DND-41 (cell line): ENCODE measurements at regions not wholly inside any gene's neighbourhood (a gene's known extent, or its start where the extent isn't known, plus 50 kb on each side); places are given as distances from the start of the nearest gene placed in this dataset.

Source experiments
- ATAC-seq: fragments of 200-7000 bp; cut with Tn5 transposase; 3 replicates; pipeline ENCODE4 v1.9.1; 2021; ENCODE audit warnings: low read depth; ENCODE audit not compliant: insufficient read depth
- DNase-seq: peaks from one replicate; pipeline ENCODE4 v3.0.0-alpha.2; 2020
- H2AFZ ChIP-seq: 2 replicates; pipeline ENCODE4 v1.6.0; 2012; ENCODE audit warnings: low read depth, low read length
- H3K27ac ChIP-seq: 2 replicates; pipeline ENCODE4 v1.5.1; 2012; ENCODE audit warnings: low read length, inconsistent platforms
- H3K27me3 ChIP-seq: fragments of 200-600 bp; sonication (generic); 2 replicates; pipeline ENCODE4 v1.6.0; 2012; ENCODE audit warnings: low read length, mild to moderate bottlenecking, inconsistent platforms; ENCODE audit not compliant: insufficient read depth, poor library complexity
- H3K36me3 ChIP-seq: 2 replicates; pipeline ENCODE4 v1.5.1; 2012; ENCODE audit warnings: low read length, inconsistent platforms; ENCODE audit not compliant: insufficient read depth
- H3K4me1 ChIP-seq: 2 replicates; pipeline ENCODE4 v1.5.1; 2012; ENCODE audit warnings: mild to moderate bottlenecking, low read length; ENCODE audit not compliant: insufficient read depth
- H3K4me2 ChIP-seq: 2 replicates; pipeline ENCODE4 v1.6.0; 2012; ENCODE audit warnings: mild to moderate bottlenecking, moderate library complexity, low read length, inconsistent platforms; ENCODE audit not compliant: insufficient read depth
- H3K4me3 ChIP-seq, 2 experiments: fragments of 200-600 bp in 1 of 2; shearing (Covaris generic) in 1 of 2; 2 replicates each; pipeline ENCODE4 v1.5.1; 2012 to 2016; ENCODE audit warnings: inconsistent platforms in 2 of 2, low read length in 2 of 2, mild to moderate bottlenecking in 2 of 2, low read depth in 1 of 2, moderate library complexity in 1 of 2
- H3K79me2 ChIP-seq: 2 replicates; pipeline ENCODE4 v1.6.0; 2012; ENCODE audit warnings: low read length, inconsistent platforms; ENCODE audit not compliant: insufficient read depth
- H3K9ac ChIP-seq: 2 replicates; pipeline ENCODE4 v1.6.0; 2012; ENCODE audit warnings: low read depth, mild to moderate bottlenecking, inconsistent platforms, low read length, moderate library complexity
- H3K9me3 ChIP-seq: 2 replicates; pipeline ENCODE4 v1.5.1; 2012; ENCODE audit warnings: low read length, moderate library complexity, mild to moderate bottlenecking, inconsistent platforms; ENCODE audit not compliant: insufficient read depth, severe bottlenecking
- H4K20me1 ChIP-seq: 2 replicates; pipeline ENCODE4 v1.6.0; 2012; ENCODE audit warnings: low read length; ENCODE audit not compliant: insufficient read depth
- EZH2 ChIP-seq: IDR thresholded peaks from 3 replicates; pipeline ENCODE4 v1.6.1; 2012; ENCODE audit warnings: borderline replicate concordance, low read depth, mild to moderate bottlenecking, moderate library complexity, low read length, inconsistent platforms; ENCODE audit not compliant: severe bottlenecking
- TF ChIP-seq, protein P1 (sequence below): IDR thresholded peaks from 2 replicates; pipeline ENCODE4 v1.5.1; 2012; ENCODE audit warnings: borderline replicate concordance, low read length, moderate library complexity, mild to moderate bottlenecking; ENCODE audit not compliant: poor library complexity, severe bottlenecking; ENCODE audit errors: extremely low read depth

DNA sequence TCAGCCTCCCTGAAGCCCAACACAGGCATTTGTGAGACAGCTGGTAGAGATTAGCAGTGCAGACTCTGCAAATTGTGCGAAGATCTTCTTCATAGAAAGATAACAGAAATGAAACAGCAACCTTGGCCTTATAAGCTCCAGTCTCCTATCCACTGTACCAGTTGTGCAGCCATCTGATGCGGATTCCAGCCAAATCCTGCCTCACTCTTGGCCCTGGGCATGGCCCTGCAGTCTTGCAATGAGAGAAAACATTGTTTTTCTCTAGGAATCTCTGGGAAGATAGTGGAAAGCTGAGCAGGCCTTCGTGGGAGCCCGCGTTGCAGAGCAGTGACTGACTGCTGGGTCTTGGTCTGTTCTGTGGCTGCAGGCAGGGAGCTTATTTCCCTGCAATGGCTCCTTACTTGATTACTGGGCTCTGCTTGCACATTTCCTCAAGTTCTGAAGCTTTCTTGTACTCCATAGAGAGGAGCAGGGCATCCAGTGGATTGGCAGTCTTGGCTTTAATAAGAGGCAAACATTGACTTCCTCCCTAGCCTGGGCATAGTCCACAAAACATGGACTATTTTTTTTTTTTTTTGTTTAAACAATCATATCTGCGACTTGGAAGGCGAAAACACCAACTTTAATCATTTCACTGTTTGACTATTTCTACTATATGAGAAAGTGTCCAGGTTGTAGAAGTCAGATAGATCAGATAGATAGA lies 193.0 kb downstream of the ACTR3 start:
- Histone ChIP-seq H4K20me1 (no peaks in the 10 kb centered on the region), H3K9ac (no peak overlapping the region), H3K4me3 (no peak overlapping the region), H3K4me2 (no peak overlapping the region), H3K4me1 (no peaks in the 10 kb centered on the region), H2AFZ (no peak overlapping the region), H3K36me3 (no peaks in the 10 kb centered on the region), H3K79me2 (no peaks in the 10 kb centered on the region), H3K27me3 (no peaks in the 10 kb centered on the region), H3K9me3 (no peaks in the 10 kb centered on the region), H3K27ac (no peak overlapping the region)
- DNase-seq (no peak), ATAC-seq (no peak)
- TF ChIP-seq EZH2, result no peak
- TF ChIP-seq, protein P1, sequence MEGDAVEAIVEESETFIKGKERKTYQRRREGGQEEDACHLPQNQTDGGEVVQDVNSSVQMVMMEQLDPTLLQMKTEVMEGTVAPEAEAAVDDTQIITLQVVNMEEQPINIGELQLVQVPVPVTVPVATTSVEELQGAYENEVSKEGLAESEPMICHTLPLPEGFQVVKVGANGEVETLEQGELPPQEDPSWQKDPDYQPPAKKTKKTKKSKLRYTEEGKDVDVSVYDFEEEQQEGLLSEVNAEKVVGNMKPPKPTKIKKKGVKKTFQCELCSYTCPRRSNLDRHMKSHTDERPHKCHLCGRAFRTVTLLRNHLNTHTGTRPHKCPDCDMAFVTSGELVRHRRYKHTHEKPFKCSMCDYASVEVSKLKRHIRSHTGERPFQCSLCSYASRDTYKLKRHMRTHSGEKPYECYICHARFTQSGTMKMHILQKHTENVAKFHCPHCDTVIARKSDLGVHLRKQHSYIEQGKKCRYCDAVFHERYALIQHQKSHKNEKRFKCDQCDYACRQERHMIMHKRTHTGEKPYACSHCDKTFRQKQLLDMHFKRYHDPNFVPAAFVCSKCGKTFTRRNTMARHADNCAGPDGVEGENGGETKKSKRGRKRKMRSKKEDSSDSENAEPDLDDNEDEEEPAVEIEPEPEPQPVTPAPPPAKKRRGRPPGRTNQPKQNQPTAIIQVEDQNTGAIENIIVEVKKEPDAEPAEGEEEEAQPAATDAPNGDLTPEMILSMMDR, result no peak

DNA sequence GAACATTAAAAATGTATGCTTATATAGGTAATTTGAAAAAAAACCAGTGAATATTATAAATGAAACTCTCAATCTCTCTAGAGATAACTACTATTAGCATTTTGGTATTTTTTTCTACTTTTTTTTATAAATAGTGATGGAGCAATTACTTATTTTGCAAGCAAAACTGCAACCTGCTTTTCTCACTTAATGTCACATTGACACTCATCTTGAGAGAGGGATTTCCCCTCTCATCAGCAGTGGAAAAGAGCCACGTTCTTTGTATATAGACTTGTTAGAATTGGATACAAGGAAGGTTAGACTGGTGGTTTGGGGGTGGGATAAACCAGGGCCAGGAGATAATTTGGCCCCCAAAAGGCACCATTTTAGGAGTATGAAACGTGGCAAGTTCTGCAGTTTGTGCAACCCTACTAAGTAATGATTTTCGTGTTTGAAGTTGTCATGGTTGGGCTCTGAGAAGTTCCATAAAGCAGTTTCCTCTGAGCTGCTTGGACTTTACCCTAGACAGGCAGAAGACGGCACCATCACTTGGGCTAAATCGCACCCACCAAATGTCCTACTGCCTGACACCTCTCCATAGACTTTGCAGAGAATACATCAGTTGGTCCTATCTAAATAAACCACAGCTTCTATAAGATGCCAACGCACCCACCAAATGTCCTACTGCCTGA lies 194.0 kb downstream of the ACTR3 start:
- ATAC-seq (no peak), DNase-seq (no peak)
- Histone ChIP-seq H4K20me1 (no peaks in the 10 kb centered on the region), H3K4me1 (no peaks in the 10 kb centered on the region), H2AFZ (no peak overlapping the region), H3K4me2 (no peak overlapping the region), H3K9me3 (no peaks in the 10 kb centered on the region), H3K27me3 (no peaks in the 10 kb centered on the region), H3K79me2 (no peaks in the 10 kb centered on the region), H3K9ac (no peak overlapping the region), H3K4me3 (no peak overlapping the region), H3K36me3 (no peaks in the 10 kb centered on the region), H3K27ac (no peak overlapping the region)
- TF ChIP-seq, protein P1, result no peak
- TF ChIP-seq EZH2, result no peak

DNA sequence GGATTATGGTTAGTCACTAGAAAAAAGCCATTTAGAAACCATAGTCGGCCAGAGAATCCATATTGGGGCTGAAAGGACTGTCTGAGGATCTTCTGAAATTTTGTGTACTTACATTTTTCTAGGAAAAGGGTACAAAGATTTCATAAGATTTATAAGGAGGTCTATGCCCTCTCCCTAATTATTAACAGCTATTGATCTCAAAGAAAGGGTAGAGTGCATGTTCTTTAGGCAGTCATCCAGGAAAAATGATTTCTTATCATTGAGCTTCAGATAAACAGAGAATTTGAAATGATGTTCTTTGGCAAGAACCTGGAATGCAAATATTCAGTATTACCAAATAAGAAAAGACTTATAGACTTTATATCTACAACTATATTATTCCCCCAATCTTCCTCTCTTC lies 195.3 kb downstream of the ACTR3 start:
- no peak overlapping the region for H3K27ac ChIP-seq
- H4K20me1 ChIP-seq, result no peaks in the 10 kb centered on the region
- H3K4me2 ChIP-seq, result no peak overlapping the region
- no peaks in the 10 kb centered on the region for H3K9me3 ChIP-seq
- H2AFZ ChIP-seq, result no peak overlapping the region
- H3K27me3 ChIP-seq, result no peaks in the 10 kb centered on the region
- no peaks in the 10 kb centered on the region for H3K36me3 ChIP-seq
- H3K4me3 ChIP-seq, result no peak overlapping the region
- H3K79me2 ChIP-seq, result no peaks in the 10 kb centered on the region
- H3K4me1 ChIP-seq, result no peaks in the 10 kb centered on the region
- ATAC-seq (no peak), DNase-seq (no peak)
- H3K9ac ChIP-seq, result no peak overlapping the region
- TF ChIP-seq EZH2, result no peak
- TF ChIP-seq, protein P1, result no peak
